Right renal cortex interstitium (tissue), 3 donors: ENCODE measurements at regions not wholly inside any gene's neighbourhood (a gene's known extent, or its start where the extent isn't known, plus 50 kb on each side); places are given as distances from the start of the nearest gene placed in this dataset.
"Not testable (repeated sequence)": the region's sequence is repeated elsewhere in the genome, so short reads cannot be mapped to it uniquely, and the experiment has no call there.

Experiments used
- DNase-seq, 3 donors: peaks; one replicate each; pipeline ENCODE4 v3.0.0-alpha.2; 2013; ENCODE audit warnings: low read depth in 3 of 3, low spot score in 2 of 3

GRCh38 chr10:57885618-57885968 is 382.1 kb downstream of the IPMK start:
- DNase-seq = not testable (repeated sequence)

GRCh38 chr10:57884965-57885617 is 382.6 kb downstream of the IPMK start:
- DNase-seq = no peak

- DNase-seq = no peak
These were observed 383.3 kb downstream of the IPMK start for GRCh38 chr10:57884407-57884806.

- DNase-seq = no peak
These were observed 387.1 kb downstream of the IPMK start for GRCh38 chr10:57880446-57881227.

GRCh38 chr10:57874810-57875209 is 392.9 kb downstream of the IPMK start:
- DNase-seq = no peak

- DNase-seq = no peak
These were observed 400.5 kb downstream of the IPMK start for GRCh38 chr10:57867241-57867640.

- no peak for DNase-seq
These were observed 402.7 kb downstream of the IPMK start for GRCh38 chr10:57864765-57865680.

- DNase-seq = no peak
These were observed 417.9 kb downstream of the IPMK start for GRCh38 chr10:57849691-57850357.

GRCh38 chr10:57846307-57847065 is 421.2 kb downstream of the IPMK start:
- no peak for DNase-seq

- no peak for DNase-seq
These were observed 423.2 kb downstream of the IPMK start for GRCh38 chr10:57844387-57844998.

GRCh38 chr10:57830877-57831560 is 436.7 kb downstream of the IPMK start:
- DNase-seq = no peak

- no peak for DNase-seq
These were observed 442.7 kb downstream of the IPMK start for GRCh38 chr10:57825015-57825414.

GRCh38 chr10:57823398-57823797 is 444.3 kb downstream of the IPMK start:
- no peak for DNase-seq

- no peak for DNase-seq
These were observed 444.7 kb downstream of the IPMK start for GRCh38 chr10:57822965-57823364.

- no peak for DNase-seq
These were observed 449.2 kb downstream of the IPMK start for GRCh38 chr10:57818522-57818921.

GRCh38 chr10:57817741-57818140 is 450.0 kb downstream of the IPMK start:
- DNase-seq = no peak

GRCh38 chr10:57815949-57816348 is 451.7 kb downstream of the IPMK start:
- no peak for DNase-seq

GRCh38 chr10:57809961-57810360 is 457.7 kb downstream of the IPMK start:
- no peak for DNase-seq

GRCh38 chr10:57807906-57808305 is 459.8 kb downstream of the IPMK start:
- DNase-seq = no peak
